B cell (primary cell): ENCODE measurements at regions not wholly inside any gene's neighbourhood (a gene's known extent, or its start where the extent isn't known, plus 50 kb on each side); places are given as distances from the start of the nearest gene placed in this dataset.
A peak's percentile ranks its signal among the peaks of the same experiment; 100 is the strongest.

Experiments
- ATAC-seq: fragments of 200-7000 bp; cut with Tn5 transposase; one replicate; pipeline ENCODE4 v1.10.0; 2021; ENCODE audit warnings: low read depth, mild to moderate bottlenecking, moderate number of reproducible peaks, moderate library complexity
- CTCF ChIA-PET: fragments of 350-600 bp; sonication (Branson Sonifier 250); formaldehyde crosslinking; loops from one replicate; lab custom pipeline; 2021; ENCODE audit warnings: antibody characterized with exemption, inconsistent platforms; lab: Charles Lee
- POLR2A ChIA-PET: fragments of 350-600 bp; sonication (Branson Sonifier 250); formaldehyde crosslinking; loops from one replicate; lab custom pipeline; 2021; ENCODE audit warnings: antibody characterized with exemption; lab: Charles Lee
- DNase-seq: peaks from one replicate; pipeline ENCODE4 v3.0.0; 2013
- H2AFZ ChIP-seq: 2 replicates; pipeline ENCODE4 v1.6.1; 2012; ENCODE audit warnings: mild to moderate bottlenecking, low read depth, low read length; ENCODE audit not compliant: insufficient read depth, poor library complexity, severe bottlenecking
- H3K27ac ChIP-seq, 2 donors: 1 replicate in 1 of 2; 2 replicates in 1 of 2; pipeline ENCODE4 v1.5.1; 2012 to 2013; ENCODE audit warnings: low read length in 2 of 2, mild to moderate bottlenecking in 2 of 2, moderate library complexity in 1 of 2
- H3K27me3 ChIP-seq, 4 experiments: fragments of 200-600 bp in 1 of 4; sonication (generic) in 1 of 4; replicated peaks in 1 of 4; 1 replicate in 2 of 4; 2 replicates in 2 of 4; pipeline versions ENCODE4 v1.6.1 to v1.7.0; 2013 to 2016; ENCODE audit warnings: low read length in 3 of 4, mild to moderate bottlenecking in 2 of 4, mixed read lengths in 1 of 4, moderate library complexity in 1 of 4; ENCODE audit not compliant: insufficient read depth in 4 of 4, control insufficient read depth in 3 of 4; ENCODE audit errors: control extremely low read depth in 1 of 4
- H3K36me3 ChIP-seq, 2 experiments: replicated peaks in 1 of 2; 1 replicate in 1 of 2; 2 replicates in 1 of 2; pipeline versions ENCODE4 v1.6.1 to v1.7.1; 2013; ENCODE audit warnings: low read length in 1 of 2; ENCODE audit not compliant: insufficient read depth in 2 of 2, control insufficient read depth in 1 of 2; ENCODE audit errors: control extremely low read depth in 1 of 2, extremely low read depth in 1 of 2
- H3K4me1 ChIP-seq, 2 donors: fragments of 200-600 bp in 1 of 2; sonication (generic) in 1 of 2; 1 replicate in 1 of 2; 2 replicates in 1 of 2; pipeline versions ENCODE4 v1.5.1 to v1.6.1; 2013 to 2017; ENCODE audit warnings: low read length in 2 of 2; ENCODE audit not compliant: control insufficient read depth in 2 of 2, insufficient read depth in 2 of 2
- H3K4me2 ChIP-seq: replicated peaks from 2 replicates; pipeline ENCODE3; 2012; ENCODE audit warnings: mild to moderate bottlenecking, low read depth, low read length; ENCODE audit not compliant: poor library complexity, severe bottlenecking
- H3K4me3 ChIP-seq, 5 experiments: fragments of 200-600 bp in 1 of 5; sonication (generic) in 1 of 5; 1 replicate in 3 of 5; 2 replicates in 2 of 5; pipeline versions ENCODE4 v1.5.1 to v1.7.0; 2011 to 2016; ENCODE audit warnings: low read length in 4 of 5, mild to moderate bottlenecking in 4 of 5, low read depth in 2 of 5, control low read depth in 1 of 5, moderate library complexity in 1 of 5; ENCODE audit not compliant: insufficient read depth in 1 of 5; ENCODE audit errors: control extremely low read depth in 1 of 5, extremely low read depth in 1 of 5
- H3K79me2 ChIP-seq: fragments of 200-600 bp; sonication (generic); one replicate; pipeline ENCODE4 v1.6.0; 2016; ENCODE audit warnings: low read length; ENCODE audit not compliant: control insufficient read depth, insufficient read depth
- H3K9ac ChIP-seq: fragments of 200-600 bp; sonication (generic); 2 replicates; pipeline ENCODE4 v1.6.1; 2017; ENCODE audit warnings: mild to moderate bottlenecking, low read length, moderate library complexity
- H3K9me3 ChIP-seq, 3 donors: one replicate each; pipeline versions ENCODE4 v1.6.1 to v1.7.1; 2013; ENCODE audit warnings: low read length in 2 of 3; ENCODE audit not compliant: control insufficient read depth in 2 of 3, insufficient read depth in 1 of 3; ENCODE audit errors: control extremely low read depth in 1 of 3
- H4K20me1 ChIP-seq: 2 replicates; pipeline ENCODE4 v1.6.0; 2012; ENCODE audit warnings: mild to moderate bottlenecking, low read length; ENCODE audit not compliant: insufficient read depth, control insufficient read depth, poor library complexity, severe bottlenecking
- H3K27ac Mint-ChIP-seq: one replicate; pipeline ENCODE4 v1.8.0; 2021; ENCODE audit warnings: mixed read lengths
- H3K27me3 Mint-ChIP-seq: one replicate; pipeline ENCODE4 v1.8.0; 2021; ENCODE audit warnings: mixed read lengths
- H3K4me1 Mint-ChIP-seq: one replicate; pipeline ENCODE4 v1.8.0; 2021; ENCODE audit warnings: mixed read lengths
- H3K4me3 Mint-ChIP-seq: one replicate; pipeline ENCODE4 v1.8.0; 2021; ENCODE audit warnings: mixed read lengths
- H3K9me3 Mint-ChIP-seq: one replicate; pipeline ENCODE4 v1.8.0; 2022; ENCODE audit warnings: mixed read lengths; ENCODE audit not compliant: insufficient read depth
- EZH2 ChIP-seq: IDR thresholded peaks from 2 replicates; pipeline ENCODE4 v1.6.1; 2012; ENCODE audit warnings: borderline replicate concordance, low read depth, mild to moderate bottlenecking, moderate library complexity, low read length; ENCODE audit not compliant: insufficient read depth, poor library complexity, severe bottlenecking
- WGBS: methylation state at CpG from one replicate; pipeline ENCODE4 v1.1.5; 2013; ENCODE audit warnings: missing lambda C conversion rate; ENCODE audit not compliant: insufficient coverage; 5-methylcytosine and 5-hydroxymethylcytosine counted together
- intact Hi-C: fragments of 100-400 bp; cut with micrococcal nuclease; formaldehyde crosslinking; loops from one replicate; pipeline ENCODE4 v1.10.0; 2022
- TF ChIP-seq, protein P1 (sequence below): fragments of 200-600 bp; IDR thresholded peaks from one replicate; pipeline ENCODE4 v1.8.0; 2022; ENCODE audit warnings: antibody characterized with exemption, mild to moderate bottlenecking

DNA sequence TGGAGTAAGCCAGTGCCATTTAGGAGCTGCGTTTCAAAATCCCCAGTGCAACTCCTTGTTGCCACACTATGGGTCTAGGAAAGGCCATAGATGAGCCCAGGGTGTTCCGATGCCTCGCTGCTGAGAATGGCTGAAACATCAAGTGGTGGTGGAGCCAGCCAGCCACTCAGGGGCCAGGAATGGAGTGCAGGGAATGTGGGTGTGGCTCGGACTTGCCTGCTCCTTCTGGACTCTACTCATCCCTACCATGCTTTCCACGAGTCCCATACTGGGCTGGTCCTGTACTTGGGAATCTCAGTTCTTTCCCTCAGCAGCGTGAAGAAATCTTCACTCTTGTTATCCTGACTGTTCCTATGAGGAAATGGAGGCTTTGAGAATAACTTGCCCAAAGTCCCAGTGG lies 143.5 kb downstream of the INSIG2 start:
- intact Hi-C loops: no loop called here
- Histone ChIP-seq H2AFZ (no peak overlapping the region), H3K27me3 (peaks cover 0 to 35% (median 6%) of the 10 kb centered on the region in 4 experiments), H3K4me3 (no peak overlapping the region), H3K27ac (no peak overlapping the region), H3K4me1 (peaks cover 3% of the 10 kb centered on the region in 2 donors), H3K36me3 (no peaks in the 10 kb centered on the region), H3K9ac (no peak overlapping the region), H3K9me3 (no peaks in the 10 kb centered on the region), H4K20me1 (no peaks in the 10 kb centered on the region), H3K4me2 (no peak overlapping the region), H3K79me2 (no peaks in the 10 kb centered on the region)
- POLR2A ChIA-PET: no interaction called here
- H3K4me3 Mint-ChIP-seq: no peak overlapping the region
- CTCF ChIA-PET: interaction anchor here (1.3 kb wide), 1 partner anchor 10 kb away, joined by 3 read pairs; no protein-coding TSS in a partner anchor
- 87% methylated on average over 3 of the region's 6 CpGs for WGBS
- H3K4me1 Mint-ChIP-seq: peaks cover 3% of the 10 kb centered on the region
- TF ChIP-seq, protein P1, sequence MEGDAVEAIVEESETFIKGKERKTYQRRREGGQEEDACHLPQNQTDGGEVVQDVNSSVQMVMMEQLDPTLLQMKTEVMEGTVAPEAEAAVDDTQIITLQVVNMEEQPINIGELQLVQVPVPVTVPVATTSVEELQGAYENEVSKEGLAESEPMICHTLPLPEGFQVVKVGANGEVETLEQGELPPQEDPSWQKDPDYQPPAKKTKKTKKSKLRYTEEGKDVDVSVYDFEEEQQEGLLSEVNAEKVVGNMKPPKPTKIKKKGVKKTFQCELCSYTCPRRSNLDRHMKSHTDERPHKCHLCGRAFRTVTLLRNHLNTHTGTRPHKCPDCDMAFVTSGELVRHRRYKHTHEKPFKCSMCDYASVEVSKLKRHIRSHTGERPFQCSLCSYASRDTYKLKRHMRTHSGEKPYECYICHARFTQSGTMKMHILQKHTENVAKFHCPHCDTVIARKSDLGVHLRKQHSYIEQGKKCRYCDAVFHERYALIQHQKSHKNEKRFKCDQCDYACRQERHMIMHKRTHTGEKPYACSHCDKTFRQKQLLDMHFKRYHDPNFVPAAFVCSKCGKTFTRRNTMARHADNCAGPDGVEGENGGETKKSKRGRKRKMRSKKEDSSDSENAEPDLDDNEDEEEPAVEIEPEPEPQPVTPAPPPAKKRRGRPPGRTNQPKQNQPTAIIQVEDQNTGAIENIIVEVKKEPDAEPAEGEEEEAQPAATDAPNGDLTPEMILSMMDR: no peak
- no peak for TF ChIP-seq EZH2
- DNase-seq (no peak), ATAC-seq (no peak)
- no peak overlapping the region for H3K27ac Mint-ChIP-seq
- H3K9me3 Mint-ChIP-seq: no peaks in the 10 kb centered on the region
- peaks cover 30% of the 10 kb centered on the region for H3K27me3 Mint-ChIP-seq

DNA sequence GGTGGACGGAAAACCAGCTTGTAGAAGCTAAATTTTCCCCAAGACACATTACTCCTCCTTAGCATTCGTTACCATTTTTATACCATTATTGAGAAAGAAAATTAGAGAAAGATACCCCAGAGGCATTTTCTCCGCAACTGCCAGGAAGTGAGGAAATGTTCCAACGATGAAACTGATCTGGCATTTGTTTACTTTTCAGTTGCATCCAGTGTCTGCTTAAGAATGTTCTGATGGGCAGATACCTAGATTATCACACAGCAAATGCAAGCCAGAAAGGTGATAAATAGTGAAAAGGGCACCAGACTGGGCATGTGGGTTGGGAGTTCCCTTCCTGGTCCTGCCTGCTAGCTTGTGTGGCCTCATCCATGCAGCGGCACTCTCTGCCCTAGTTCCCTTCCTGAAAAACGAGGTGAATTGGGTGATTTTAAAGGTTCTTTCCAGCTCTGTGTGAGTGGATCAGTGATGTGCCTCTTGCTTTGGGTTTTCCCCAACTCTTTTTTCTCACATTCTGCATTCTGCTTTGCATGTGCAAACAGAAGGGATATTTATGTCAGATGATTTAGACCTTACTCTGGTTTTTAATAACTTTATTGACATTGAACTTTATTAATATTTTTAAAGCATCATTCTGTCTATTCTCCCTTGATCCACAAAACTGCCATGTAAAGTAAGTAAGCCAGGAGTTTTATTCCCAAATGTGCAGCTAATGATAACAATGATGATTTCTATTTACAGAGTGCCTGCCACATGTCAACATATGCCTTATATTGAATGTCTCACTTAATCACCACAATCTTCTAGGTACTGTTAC lies 139.6 kb downstream of the INSIG2 start:
- Histone ChIP-seq H3K9ac (no peak overlapping the region), H3K79me2 (no peaks in the 10 kb centered on the region), H3K4me1 (peaks cover 20% of the 10 kb centered on the region in 2 donors), H3K27me3 (peaks cover 0 to 55% (median 22%) of the 10 kb centered on the region in 4 experiments), H3K9me3 (peaks cover 0 to 10% (median 0%) of the 10 kb centered on the region in 3 donors), H4K20me1 (no peaks in the 10 kb centered on the region), H3K27ac (no peak overlapping the region), H3K4me3 (no peak overlapping the region), H3K36me3 (no peaks in the 10 kb centered on the region), H2AFZ (no peak overlapping the region), H3K4me2 (no peak overlapping the region)
- Mint-ChIP-seq H3K27me3 (peaks cover 48% of the 10 kb centered on the region), H3K4me3 (no peak overlapping the region), H3K9me3 (no peaks in the 10 kb centered on the region), H3K27ac (no peak overlapping the region), H3K4me1 (peaks cover 17% of the 10 kb centered on the region)
- ChIA-PET POLR2A (no interaction called here), CTCF (no interaction called here)
- no peak for TF ChIP-seq EZH2
- TF ChIP-seq, protein P1: no peak
- peak; percentile 9 for DNase-seq
- no peak for ATAC-seq
- 67% methylated on average over 1 of the region's 6 CpGs for WGBS
- intact Hi-C loops: no loop called here
